Hepatocyte (in vitro differentiated cells): ENCODE measurements at regions not wholly inside any gene's neighbourhood (a gene's known extent, or its start where the extent isn't known, plus 50 kb on each side); places are given as distances from the start of the nearest gene placed in this dataset.

Source experiments
- DNase-seq: peaks from one replicate; pipeline ENCODE4 v3.0.0-alpha.2; 2016; ENCODE audit warnings: low spot score
- H2AFZ ChIP-seq: fragments of 200-600 bp; sonication (generic); 2 replicates; pipeline ENCODE4 v1.6.0; 2016; ENCODE audit warnings: antibody characterized with exemption, mild to moderate bottlenecking
- H3K27ac ChIP-seq: fragments of 200-600 bp; sonication (generic); 2 replicates; pipeline ENCODE4 v1.5.1; 2016; ENCODE audit warnings: mild to moderate bottlenecking
- H3K27me3 ChIP-seq: fragments of 200-600 bp; sonication (generic); 2 replicates; pipeline ENCODE4 v1.6.1; 2016
- H3K36me3 ChIP-seq: fragments of 200-600 bp; sonication (generic); replicated peaks from 2 replicates; pipeline ENCODE4 v1.5.1; 2016; ENCODE audit warnings: low read depth; ENCODE audit not compliant: insufficient read depth
- H3K4me1 ChIP-seq: fragments of 200-600 bp; sonication (generic); 2 replicates; pipeline ENCODE4 v1.5.1; 2016; ENCODE audit warnings: mild to moderate bottlenecking, moderate library complexity; ENCODE audit not compliant: insufficient read depth
- H3K4me2 ChIP-seq: fragments of 200-600 bp; sonication (generic); 2 replicates; pipeline ENCODE4 v1.6.0; 2016
- H3K4me3 ChIP-seq: fragments of 200-600 bp; sonication (generic); 2 replicates; pipeline ENCODE4 v1.5.1; 2016; ENCODE audit warnings: mild to moderate bottlenecking
- H3K79me2 ChIP-seq: fragments of 200-600 bp; sonication (generic); 2 replicates; pipeline ENCODE4 v1.6.0; 2017; ENCODE audit warnings: mild to moderate bottlenecking
- H3K9me2 ChIP-seq: fragments of 200-600 bp; sonication (generic); replicated peaks from 2 replicates; pipeline ENCODE4 v1.6.0; 2017; ENCODE audit warnings: mild to moderate bottlenecking; ENCODE audit not compliant: insufficient read depth
- H3K9me3 ChIP-seq: fragments of 200-600 bp; sonication (generic); 2 replicates; pipeline ENCODE4 v1.5.1; 2016; ENCODE audit warnings: low read depth, mild to moderate bottlenecking
- H4K20me1 ChIP-seq: fragments of 200-600 bp; sonication (generic); 2 replicates; pipeline ENCODE4 v1.6.0; 2016; ENCODE audit warnings: mild to moderate bottlenecking; ENCODE audit not compliant: insufficient read depth, poor library complexity, severe bottlenecking
- EZH2 ChIP-seq: fragments of 200-600 bp; sonication (generic); IDR thresholded peaks from 2 replicates; pipeline ENCODE4 v1.6.1; 2016; ENCODE audit warnings: antibody characterized with exemption, mild to moderate bottlenecking, borderline replicate concordance
- EZH2phosphoT487 ChIP-seq: fragments of 200-600 bp; sonication (generic); IDR thresholded peaks from one replicate; pipeline ENCODE4 v1.6.1; 2018; ENCODE audit warnings: antibody characterized with exemption, mild to moderate bottlenecking, low read depth, moderate library complexity; ENCODE audit not compliant: unreplicated experiment, severe bottlenecking
- WGBS: methylation state at CpG from one replicate; pipeline ENCODE4 v1.1.6; 2016; ENCODE audit warnings: low lambda C conversion rate; ENCODE audit errors: missing lambda C conversion rate; 5-methylcytosine and 5-hydroxymethylcytosine counted together
- TF ChIP-seq, protein P1 (sequence below): fragments of 200-600 bp; sonication (generic); IDR thresholded peaks from 2 replicates; pipeline ENCODE4 v1.5.1; 2016; ENCODE audit warnings: antibody characterized with exemption, mild to moderate bottlenecking; ENCODE audit not compliant: poor library complexity

DNA sequence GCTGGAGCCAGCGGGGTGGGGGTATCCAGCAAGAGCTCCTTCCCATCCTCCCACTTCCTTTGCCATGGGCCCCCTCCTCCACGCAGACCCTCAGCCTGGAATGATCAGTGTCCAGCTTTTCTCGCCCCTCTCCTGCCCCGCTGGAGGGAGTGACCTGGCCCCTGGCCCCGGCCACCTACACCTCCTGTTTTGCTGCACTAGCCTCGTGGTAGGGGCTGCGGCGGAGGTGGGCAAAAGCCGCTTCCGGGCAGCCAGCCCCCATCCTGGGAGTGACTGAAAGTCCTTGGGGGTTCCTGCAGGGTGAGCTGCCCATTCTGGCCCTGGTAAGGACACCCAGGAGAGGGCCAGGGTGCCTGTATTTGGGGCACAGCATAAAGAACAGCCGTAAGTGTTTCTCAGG, 295.7 kb downstream of the SEC14L1 start:
- WGBS = 43% methylated on average over 9 of the region's 11 CpGs
- Histone ChIP-seq H3K9me2 (no peaks in the 10 kb centered on the region), H3K36me3 (no peaks in the 10 kb centered on the region), H2AFZ (no peak overlapping the region), H3K4me3 (no peak overlapping the region), H3K79me2 (peaks cover 100% of the 10 kb centered on the region), H3K4me2 (peak overlapping the region; percentile 75), H3K27me3 (no peaks in the 10 kb centered on the region), H4K20me1 (peaks cover 62% of the 10 kb centered on the region), H3K9me3 (no peaks in the 10 kb centered on the region), H3K4me1 (peaks cover 100% of the 10 kb centered on the region), H3K27ac (peak overlapping the region; percentile 97)
- TF ChIP-seq, protein P1, sequence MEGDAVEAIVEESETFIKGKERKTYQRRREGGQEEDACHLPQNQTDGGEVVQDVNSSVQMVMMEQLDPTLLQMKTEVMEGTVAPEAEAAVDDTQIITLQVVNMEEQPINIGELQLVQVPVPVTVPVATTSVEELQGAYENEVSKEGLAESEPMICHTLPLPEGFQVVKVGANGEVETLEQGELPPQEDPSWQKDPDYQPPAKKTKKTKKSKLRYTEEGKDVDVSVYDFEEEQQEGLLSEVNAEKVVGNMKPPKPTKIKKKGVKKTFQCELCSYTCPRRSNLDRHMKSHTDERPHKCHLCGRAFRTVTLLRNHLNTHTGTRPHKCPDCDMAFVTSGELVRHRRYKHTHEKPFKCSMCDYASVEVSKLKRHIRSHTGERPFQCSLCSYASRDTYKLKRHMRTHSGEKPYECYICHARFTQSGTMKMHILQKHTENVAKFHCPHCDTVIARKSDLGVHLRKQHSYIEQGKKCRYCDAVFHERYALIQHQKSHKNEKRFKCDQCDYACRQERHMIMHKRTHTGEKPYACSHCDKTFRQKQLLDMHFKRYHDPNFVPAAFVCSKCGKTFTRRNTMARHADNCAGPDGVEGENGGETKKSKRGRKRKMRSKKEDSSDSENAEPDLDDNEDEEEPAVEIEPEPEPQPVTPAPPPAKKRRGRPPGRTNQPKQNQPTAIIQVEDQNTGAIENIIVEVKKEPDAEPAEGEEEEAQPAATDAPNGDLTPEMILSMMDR = no peak
- no peak for TF ChIP-seq EZH2
- no peak for TF ChIP-seq EZH2phosphoT487
- no peak for DNase-seq

DNA sequence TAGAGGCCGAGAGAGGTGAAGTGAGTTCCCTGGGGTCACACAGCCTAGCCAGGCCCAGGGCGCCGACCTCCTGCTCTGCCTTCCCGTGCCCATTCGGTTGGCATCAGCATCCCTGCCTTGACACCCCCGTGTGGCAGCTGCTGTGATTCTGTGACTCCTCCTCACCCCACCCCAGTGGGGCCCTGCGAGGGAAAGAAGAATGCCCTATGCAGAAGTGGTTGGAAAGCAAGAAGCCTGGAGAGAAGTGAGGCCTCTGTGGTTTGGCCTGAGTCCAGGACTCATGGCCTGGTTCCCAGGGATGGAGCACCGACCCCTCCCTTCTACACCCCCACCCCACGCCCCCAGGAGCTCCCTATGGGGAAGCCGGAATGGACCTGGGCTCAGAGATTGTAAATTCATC, 296.2 kb downstream of the SEC14L1 start:
- H3K4me1 ChIP-seq = peaks cover 97% of the 10 kb centered on the region

DNA sequence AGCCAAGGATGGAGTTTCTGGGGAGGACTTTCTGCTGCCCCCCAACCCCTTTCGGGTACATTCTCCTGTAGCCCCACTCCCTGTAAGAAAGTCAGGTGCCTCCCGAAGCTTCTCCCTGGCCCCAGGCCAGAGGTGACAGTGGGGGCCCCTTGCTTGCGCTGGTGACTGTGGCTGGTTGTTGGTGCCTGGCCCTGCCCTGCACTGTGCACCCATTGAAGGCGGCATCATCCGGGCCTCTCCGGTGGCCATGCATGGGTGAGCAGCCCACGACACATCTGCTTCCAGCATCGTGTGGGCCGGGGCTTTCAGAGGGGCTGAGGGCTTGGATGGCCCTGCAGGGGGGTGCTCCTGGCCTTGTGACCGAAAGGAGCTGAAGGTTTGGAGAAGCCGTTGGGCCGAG, 297.0 kb downstream of the SEC14L1 start:
- TF ChIP-seq, protein P1 = no peak
- TF ChIP-seq EZH2phosphoT487 (no peak), EZH2 (no peak)
- Histone ChIP-seq H3K9me3 (no peaks in the 10 kb centered on the region), H3K36me3 (no peaks in the 10 kb centered on the region), H3K4me3 (no peak overlapping the region), H3K4me1 (peaks cover 90% of the 10 kb centered on the region), H3K79me2 (peaks cover 98% of the 10 kb centered on the region), H3K9me2 (no peaks in the 10 kb centered on the region), H3K4me2 (peak overlapping the region; percentile 57), H2AFZ (no peak overlapping the region), H3K27ac (peak overlapping the region; percentile 80), H3K27me3 (no peaks in the 10 kb centered on the region), H4K20me1 (peaks cover 58% of the 10 kb centered on the region)
- no peak for DNase-seq
- WGBS = 85% methylated on average over 11 of the region's 12 CpGs

More for the DNA sequence above, 296.2 kb downstream of the SEC14L1 start:
- H3K27ac ChIP-seq = peak overlapping the region; percentile 97
- no peaks in the 10 kb centered on the region for H3K9me2 ChIP-seq
- H3K4me2 ChIP-seq = peak overlapping the region; percentile 75
- DNase-seq = peak; percentile 80
- H3K27me3 ChIP-seq = no peaks in the 10 kb centered on the region
- H3K4me3 ChIP-seq = no peak overlapping the region
- H2AFZ ChIP-seq = no peak overlapping the region
- TF ChIP-seq EZH2 = no peak
- no peak for TF ChIP-seq EZH2phosphoT487
- TF ChIP-seq, protein P1 = no peak
- H3K36me3 ChIP-seq = no peaks in the 10 kb centered on the region
- H3K9me3 ChIP-seq = no peaks in the 10 kb centered on the region
- WGBS = 47% methylated on average over 10 of the region's 10 CpGs
- peaks cover 98% of the 10 kb centered on the region for H3K79me2 ChIP-seq
- H4K20me1 ChIP-seq = peaks cover 62% of the 10 kb centered on the region
